ENCODE measurements at regions not wholly inside any gene's neighbourhood (a gene's known extent, or its start where the extent isn't known, plus 50 kb on each side); places are given as distances from the start of the nearest gene placed in this dataset.

GRCh38 chr16:6068063-6068462, 970.5 kb upstream of the EEF2KMT start:
- DNase-seq (ENCODE audit: low read depth), result no peak

GRCh38 chr16:6066652-6067051, 969.1 kb upstream of the EEF2KMT start:
- peak; percentile 36 for DNase-seq (ENCODE audit: low read depth)

- DNase-seq (ENCODE audit: low read depth), result no peak
Observed at GRCh38 chr16:6063526-6063925, 965.9 kb upstream of the EEF2KMT start.

- no peak for DNase-seq (ENCODE audit: low read depth)
Observed at GRCh38 chr16:6059671-6060070, 962.1 kb upstream of the EEF2KMT start.

- DNase-seq (ENCODE audit: low read depth), result no peak
Observed at GRCh38 chr16:6057821-6058220, 960.2 kb upstream of the EEF2KMT start.

- DNase-seq (ENCODE audit: low read depth), result no peak
Observed at GRCh38 chr16:6048017-6048416, 950.4 kb upstream of the EEF2KMT start.

GRCh38 chr16:6047325-6047724, 949.7 kb upstream of the EEF2KMT start:
- DNase-seq (ENCODE audit: low read depth), result no peak

GRCh38 chr16:6038941-6039645, 941.5 kb upstream of the EEF2KMT start:
- DNase-seq (ENCODE audit: low read depth), result no peak

GRCh38 chr16:6035161-6035560, 937.6 kb upstream of the EEF2KMT start:
- DNase-seq (ENCODE audit: low read depth), result peak; percentile 19

- DNase-seq (ENCODE audit: low read depth), result no peak
Observed at GRCh38 chr16:6034511-6034910, 936.9 kb upstream of the EEF2KMT start.

- peak; percentile 48 for DNase-seq (ENCODE audit: low read depth)
Observed at GRCh38 chr16:6032438-6032837, 934.8 kb upstream of the EEF2KMT start.

GRCh38 chr16:6031567-6031966, 934.0 kb upstream of the EEF2KMT start:
- DNase-seq (ENCODE audit: low read depth), result no peak

- no peak for DNase-seq (ENCODE audit: low read depth)
Observed at GRCh38 chr16:6031102-6031501, 933.5 kb upstream of the EEF2KMT start.

GRCh38 chr16:6027733-6028132, 930.1 kb upstream of the EEF2KMT start:
- DNase-seq (ENCODE audit: low read depth), result no peak

- DNase-seq (ENCODE audit: low read depth), result no peak
Observed at GRCh38 chr16:6023449-6023848, 925.9 kb upstream of the EEF2KMT start.

- no peak for DNase-seq (ENCODE audit: low read depth)
Observed at GRCh38 chr16:6021276-6021943, 923.8 kb upstream of the EEF2KMT start.

GRCh38 chr16:6020162-6020985, 922.8 kb upstream of the EEF2KMT start:
- DNase-seq (ENCODE audit: low read depth), result no peak

- DNase-seq (ENCODE audit: low read depth), result no peak
Observed at GRCh38 chr16:6019490-6019991, 921.9 kb upstream of the EEF2KMT start.

- DNase-seq (ENCODE audit: low read depth), result no peak
Observed at GRCh38 chr16:6018848-6019489, 921.4 kb upstream of the EEF2KMT start.

- peak; percentile 76 for DNase-seq (ENCODE audit: low read depth)
Observed at GRCh38 chr16:6016530-6017184, 919.1 kb upstream of the EEF2KMT start.

GRCh38 chr16:6012716-6013115, 915.1 kb upstream of the EEF2KMT start:
- DNase-seq (ENCODE audit: low read depth), result no peak

Measured in M059J (cell line).